ENCODE measurements at regions not wholly inside any gene's neighbourhood (a gene's known extent, or its start where the extent isn't known, plus 50 kb on each side); places are given as distances from the start of the nearest gene placed in this dataset.

DNA sequence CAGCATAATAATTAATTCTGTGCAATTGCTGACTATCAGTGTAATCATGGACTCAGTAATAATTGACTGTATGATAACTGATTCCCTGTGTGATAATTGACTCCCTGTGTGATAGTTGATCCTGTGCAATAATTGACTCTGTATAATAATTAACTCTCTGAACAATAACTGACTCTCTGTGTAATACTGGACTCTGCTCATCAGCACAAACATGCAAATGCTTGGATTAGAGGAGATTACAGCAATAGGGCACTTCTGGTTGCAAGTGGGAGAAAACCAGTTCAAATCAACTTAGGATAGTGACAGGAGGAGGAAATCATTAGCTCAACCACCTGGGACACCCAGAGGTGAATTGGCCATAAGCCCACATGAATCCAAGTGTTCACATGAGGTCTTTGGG is 582.1 kb downstream of the RBFOX1 start:
- Histone ChIP-seq H3K27ac (ENCODE audit: low read depth in 1 of 2, low read length in 2 of 2) (no peak overlapping the region), H3K4me3 (ENCODE audit: low read length) (no peak overlapping the region), H3K9me3 (ENCODE audit: control insufficient read depth in 1 of 2, insufficient read depth in 1 of 2, low read length in 2 of 2) (no peaks in the 10 kb centered on the region), H3K36me3 (ENCODE audit: insufficient read depth, low read length) (no peaks in the 10 kb centered on the region), H3K4me1 (ENCODE audit: insufficient read depth, low read length) (no peaks in the 10 kb centered on the region), H3K27me3 (ENCODE audit: control insufficient read depth in 1 of 2, insufficient read depth in 2 of 2, low read length in 2 of 2) (no peaks in the 10 kb centered on the region)
- ATAC-seq (ENCODE audit: poor library complexity) = no peak
- ChIA-PET CTCF (no interaction called here), POLR2A (no interaction called here)
- intact Hi-C loops (cut with DNase I, micrococcal nuclease) = no loop called here
- no peaks in the 10 kb centered on the region for H3K36me3 Mint-ChIP-seq (ENCODE audit: low read depth)
- TF ChIP-seq, protein P1, sequence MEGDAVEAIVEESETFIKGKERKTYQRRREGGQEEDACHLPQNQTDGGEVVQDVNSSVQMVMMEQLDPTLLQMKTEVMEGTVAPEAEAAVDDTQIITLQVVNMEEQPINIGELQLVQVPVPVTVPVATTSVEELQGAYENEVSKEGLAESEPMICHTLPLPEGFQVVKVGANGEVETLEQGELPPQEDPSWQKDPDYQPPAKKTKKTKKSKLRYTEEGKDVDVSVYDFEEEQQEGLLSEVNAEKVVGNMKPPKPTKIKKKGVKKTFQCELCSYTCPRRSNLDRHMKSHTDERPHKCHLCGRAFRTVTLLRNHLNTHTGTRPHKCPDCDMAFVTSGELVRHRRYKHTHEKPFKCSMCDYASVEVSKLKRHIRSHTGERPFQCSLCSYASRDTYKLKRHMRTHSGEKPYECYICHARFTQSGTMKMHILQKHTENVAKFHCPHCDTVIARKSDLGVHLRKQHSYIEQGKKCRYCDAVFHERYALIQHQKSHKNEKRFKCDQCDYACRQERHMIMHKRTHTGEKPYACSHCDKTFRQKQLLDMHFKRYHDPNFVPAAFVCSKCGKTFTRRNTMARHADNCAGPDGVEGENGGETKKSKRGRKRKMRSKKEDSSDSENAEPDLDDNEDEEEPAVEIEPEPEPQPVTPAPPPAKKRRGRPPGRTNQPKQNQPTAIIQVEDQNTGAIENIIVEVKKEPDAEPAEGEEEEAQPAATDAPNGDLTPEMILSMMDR (IDR thresholded peaks at IDR 0.05) = no peak
- H3K27me3 Mint-ChIP-seq = no peaks in the 10 kb centered on the region
- H3K9me3 Mint-ChIP-seq = peaks cover 10% of the 10 kb centered on the region
- no peak for DNase-seq
- no peak overlapping the region for H3K4me3 Mint-ChIP-seq
- no peaks in the 10 kb centered on the region for H3K4me1 Mint-ChIP-seq (ENCODE audit: low read depth)
- H3K27ac Mint-ChIP-seq = no peak overlapping the region

DNA sequence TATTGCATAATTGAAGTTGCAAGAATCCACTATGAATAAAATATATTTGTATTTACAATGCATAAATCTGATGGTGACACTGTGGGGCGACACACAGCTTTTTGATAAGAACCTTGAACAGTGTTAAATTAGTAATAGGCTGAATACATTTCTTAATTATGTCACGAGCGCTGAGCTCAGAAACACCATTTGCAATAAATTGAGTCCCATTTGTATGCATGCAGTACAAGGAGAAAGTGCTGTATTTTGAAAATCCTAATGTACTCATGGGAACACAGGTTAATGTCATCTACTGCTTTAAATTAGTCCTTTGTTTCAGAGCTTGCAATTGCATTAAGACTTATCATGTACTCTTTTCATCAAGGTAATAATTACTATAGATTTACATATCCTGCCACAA is 579.5 kb downstream of the RBFOX1 start:
- TF ChIP-seq, protein P1 (IDR thresholded peaks at IDR 0.05) = no peak
- H3K27me3 Mint-ChIP-seq = no peaks in the 10 kb centered on the region
- H3K4me1 Mint-ChIP-seq (ENCODE audit: low read depth) = no peaks in the 10 kb centered on the region
- no peak overlapping the region for H3K27ac Mint-ChIP-seq
- no peak for ATAC-seq (ENCODE audit: poor library complexity)
- Histone ChIP-seq H3K4me1 (ENCODE audit: insufficient read depth, low read length) (no peaks in the 10 kb centered on the region), H3K36me3 (ENCODE audit: insufficient read depth, low read length) (no peaks in the 10 kb centered on the region), H3K9me3 (ENCODE audit: control insufficient read depth in 1 of 2, insufficient read depth in 1 of 2, low read length in 2 of 2) (peaks cover 0 to 5% of the 10 kb centered on the region in 2 experiments), H3K27ac (ENCODE audit: low read depth in 1 of 2, low read length in 2 of 2) (no peak overlapping the region), H3K27me3 (ENCODE audit: control insufficient read depth in 1 of 2, insufficient read depth in 2 of 2, low read length in 2 of 2) (no peaks in the 10 kb centered on the region), H3K4me3 (ENCODE audit: low read length) (no peak overlapping the region)
- ChIA-PET POLR2A (no interaction called here), CTCF (no interaction called here)
- DNase-seq = no peak
- intact Hi-C loops (cut with DNase I, micrococcal nuclease) = no loop called here
- H3K4me3 Mint-ChIP-seq = no peak overlapping the region
- H3K36me3 Mint-ChIP-seq (ENCODE audit: low read depth) = no peaks in the 10 kb centered on the region
- H3K9me3 Mint-ChIP-seq = peaks cover 6% of the 10 kb centered on the region

DNA sequence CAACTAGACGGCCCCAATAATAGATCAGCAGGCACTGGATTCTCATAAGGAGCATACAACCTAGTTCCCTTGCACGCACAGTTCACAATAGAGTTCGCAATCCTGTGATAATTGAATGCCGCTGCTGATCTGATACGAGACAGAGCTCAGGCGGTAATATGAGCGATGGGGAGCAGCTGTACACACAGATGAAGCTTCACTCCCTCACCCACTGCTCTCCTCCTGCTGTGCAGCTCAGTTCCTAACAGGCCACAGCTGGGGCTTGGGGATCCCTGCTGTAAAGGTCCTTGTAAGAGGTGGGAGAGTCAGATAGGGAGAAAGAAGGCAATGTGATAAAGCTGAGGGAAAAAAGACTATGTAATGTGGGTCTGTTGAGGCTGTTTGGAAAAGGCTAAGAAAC is 577.5 kb downstream of the RBFOX1 start:
- no peaks in the 10 kb centered on the region for H3K4me1 Mint-ChIP-seq (ENCODE audit: low read depth)
- H3K36me3 ChIP-seq (ENCODE audit: insufficient read depth, low read length) = no peaks in the 10 kb centered on the region
- no peak overlapping the region for H3K4me3 Mint-ChIP-seq
- peaks cover 3% of the 10 kb centered on the region for H3K9me3 Mint-ChIP-seq
- TF ChIP-seq, protein P1 (IDR thresholded peaks at IDR 0.05) = no peak
- CTCF ChIA-PET = no interaction called here
- no peak overlapping the region for H3K27ac ChIP-seq (ENCODE audit: low read depth in 1 of 2, low read length in 2 of 2)
- intact Hi-C loops (cut with DNase I, micrococcal nuclease) = no loop called here
- H3K36me3 Mint-ChIP-seq (ENCODE audit: low read depth) = no peaks in the 10 kb centered on the region
- H3K9me3 ChIP-seq (ENCODE audit: control insufficient read depth in 1 of 2, insufficient read depth in 1 of 2, low read length in 2 of 2) = peaks cover 0 to 5% of the 10 kb centered on the region in 2 experiments
- no peaks in the 10 kb centered on the region for H3K4me1 ChIP-seq (ENCODE audit: insufficient read depth, low read length)
- no peaks in the 10 kb centered on the region for H3K27me3 ChIP-seq (ENCODE audit: control insufficient read depth in 1 of 2, insufficient read depth in 2 of 2, low read length in 2 of 2)
- no peaks in the 10 kb centered on the region for H3K27me3 Mint-ChIP-seq
- POLR2A ChIA-PET = no interaction called here
- H3K4me3 ChIP-seq (ENCODE audit: low read length) = no peak overlapping the region
- H3K27ac Mint-ChIP-seq = no peak overlapping the region
- no peak for DNase-seq
- no peak for ATAC-seq (ENCODE audit: poor library complexity)

All from CD4-positive, alpha-beta T cell (primary cell).